ENCODE measurements at regions not wholly inside any gene's neighbourhood (a gene's known extent, or its start where the extent isn't known, plus 50 kb on each side); places are given as distances from the start of the nearest gene placed in this dataset.

DNA sequence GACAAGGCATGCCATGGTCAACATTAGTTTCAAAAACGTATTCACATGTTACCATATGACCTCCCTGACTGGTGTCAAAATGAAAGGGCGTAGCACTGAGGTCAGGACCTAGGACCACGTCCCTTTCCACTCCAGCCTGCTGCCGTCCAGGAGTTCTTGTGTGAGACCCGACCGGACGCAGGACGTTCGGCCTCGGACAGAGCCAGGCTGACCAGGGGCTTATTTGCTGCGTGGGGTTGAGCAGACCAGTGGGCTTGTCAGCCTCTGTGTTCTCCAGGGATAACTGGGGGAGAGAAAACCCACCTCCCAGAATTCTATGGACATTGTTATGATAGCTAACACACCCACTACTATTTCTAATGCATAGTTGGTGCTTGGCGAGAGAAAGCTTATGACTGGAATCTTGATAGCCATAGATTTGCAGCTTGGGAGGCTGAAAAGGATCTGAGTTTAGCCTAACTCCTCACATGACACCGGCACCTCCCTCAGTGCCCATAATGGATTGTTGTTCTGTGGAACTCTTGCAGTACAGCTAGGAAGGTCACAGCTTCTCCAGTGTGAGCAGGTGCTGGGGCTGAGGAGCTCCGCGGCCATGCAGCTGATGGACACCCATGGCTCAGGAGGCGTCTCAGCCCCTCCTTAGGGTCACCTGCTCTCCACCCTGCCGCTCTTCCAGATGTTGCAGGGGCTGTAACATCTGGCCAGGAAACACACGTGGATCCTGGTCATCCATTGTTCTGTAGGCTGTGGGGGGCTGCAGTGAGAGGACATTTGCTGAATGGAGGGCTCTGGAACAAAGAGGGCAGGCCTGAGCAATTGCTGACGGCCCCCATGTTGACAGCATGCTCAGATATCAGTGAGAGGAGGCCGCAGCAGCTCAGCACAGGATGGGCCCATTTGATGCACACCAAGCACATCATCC lies 368.4 kb downstream of the IRX2 start:
- TF ChIP-seq POLR2AphosphoS5 (IDR thresholded peaks at IDR 0.05) (no peak), POLR2A (IDR thresholded peaks at IDR 0.05) (no peak)
- TF ChIP-seq, protein P1, sequence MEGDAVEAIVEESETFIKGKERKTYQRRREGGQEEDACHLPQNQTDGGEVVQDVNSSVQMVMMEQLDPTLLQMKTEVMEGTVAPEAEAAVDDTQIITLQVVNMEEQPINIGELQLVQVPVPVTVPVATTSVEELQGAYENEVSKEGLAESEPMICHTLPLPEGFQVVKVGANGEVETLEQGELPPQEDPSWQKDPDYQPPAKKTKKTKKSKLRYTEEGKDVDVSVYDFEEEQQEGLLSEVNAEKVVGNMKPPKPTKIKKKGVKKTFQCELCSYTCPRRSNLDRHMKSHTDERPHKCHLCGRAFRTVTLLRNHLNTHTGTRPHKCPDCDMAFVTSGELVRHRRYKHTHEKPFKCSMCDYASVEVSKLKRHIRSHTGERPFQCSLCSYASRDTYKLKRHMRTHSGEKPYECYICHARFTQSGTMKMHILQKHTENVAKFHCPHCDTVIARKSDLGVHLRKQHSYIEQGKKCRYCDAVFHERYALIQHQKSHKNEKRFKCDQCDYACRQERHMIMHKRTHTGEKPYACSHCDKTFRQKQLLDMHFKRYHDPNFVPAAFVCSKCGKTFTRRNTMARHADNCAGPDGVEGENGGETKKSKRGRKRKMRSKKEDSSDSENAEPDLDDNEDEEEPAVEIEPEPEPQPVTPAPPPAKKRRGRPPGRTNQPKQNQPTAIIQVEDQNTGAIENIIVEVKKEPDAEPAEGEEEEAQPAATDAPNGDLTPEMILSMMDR (IDR thresholded peaks at IDR 0.05 in 8 of 11, conservative IDR thresholded peaks at IDR 0.05 in 3 of 11): no peak
- peak; percentile 62 for DNase-seq
- 71 to 79% (median 75%) methylated on average over 18 to 20 of the region's 20 CpGs for WGBS, 5 donors
- Histone ChIP-seq H3K27ac (no peak overlapping the region), H3K9me3 (no peaks in the 10 kb centered on the region), H3K4me1 (no peaks in the 10 kb centered on the region), H3K27me3 (replicated peaks in 1 of 7) (peaks cover 0 to 5% (median 0%) of the 10 kb centered on the region in 7 donors), H3K4me3 (no peak overlapping the region), H3K36me3 (no peaks in the 10 kb centered on the region)
- intact Hi-C loops (cut with DNase I; ENCODE audit: low total_unique reads): no loop called here

DNA sequence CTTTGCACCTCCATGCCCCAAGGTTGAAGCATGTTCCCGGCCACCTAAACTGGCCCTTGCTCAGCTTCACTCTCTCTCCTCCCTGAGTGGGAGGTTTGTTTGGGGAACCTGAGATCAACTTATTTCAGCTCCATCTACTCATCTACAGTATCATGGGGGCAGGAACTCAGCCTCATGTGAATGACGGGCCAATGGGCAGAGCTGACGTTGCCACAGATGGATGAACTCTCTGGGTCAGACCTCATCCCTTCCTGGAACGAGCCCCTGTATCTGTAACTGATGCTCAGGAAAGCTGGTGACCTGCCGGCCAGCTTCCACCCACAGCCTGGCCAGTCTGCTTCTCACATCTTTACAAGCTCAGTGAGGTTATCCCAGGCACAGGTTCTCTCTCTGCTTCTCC lies 369.6 kb downstream of the IRX2 start:
- no peaks in the 10 kb centered on the region for H3K36me3 ChIP-seq
- intact Hi-C loops (cut with DNase I; ENCODE audit: low total_unique reads): no loop called here
- TF ChIP-seq, protein P1 (IDR thresholded peaks at IDR 0.05 in 8 of 11, conservative IDR thresholded peaks at IDR 0.05 in 3 of 11): no peak
- TF ChIP-seq POLR2A (IDR thresholded peaks at IDR 0.05) (no peak), POLR2AphosphoS5 (IDR thresholded peaks at IDR 0.05) (no peak)
- DNase-seq: no peak
- H3K27me3 ChIP-seq (replicated peaks in 1 of 7): peaks cover 0 to 5% (median 0%) of the 10 kb centered on the region in 7 donors
- no peaks in the 10 kb centered on the region for H3K9me3 ChIP-seq
- H3K4me3 ChIP-seq: no peak overlapping the region
- 83 to 94% (median 88%) methylated on average over 5 of the region's 5 CpGs for WGBS, 5 donors
- no peak overlapping the region for H3K27ac ChIP-seq
- H3K4me1 ChIP-seq: no peaks in the 10 kb centered on the region

DNA sequence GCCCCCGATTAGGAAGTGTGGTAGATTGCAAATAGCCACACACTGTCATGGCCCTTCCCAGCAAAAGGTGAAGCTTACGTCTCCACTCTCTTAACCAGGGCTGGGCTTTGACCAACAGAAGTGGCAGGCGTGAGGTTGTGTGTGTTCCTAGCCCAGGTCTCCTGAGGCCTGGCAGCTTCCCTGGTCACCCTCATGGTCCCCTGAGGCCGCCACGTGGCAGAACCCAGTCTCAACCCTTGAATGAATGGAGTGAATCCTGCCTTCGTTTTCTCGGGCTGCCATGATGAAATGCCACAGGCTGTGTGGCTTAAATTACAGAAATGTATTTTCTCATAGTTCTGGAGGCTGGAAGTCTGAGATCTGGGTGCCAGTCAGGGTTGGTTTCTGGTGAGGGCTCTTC lies 370.4 kb downstream of the IRX2 start:
- Histone ChIP-seq H3K36me3 (no peaks in the 10 kb centered on the region), H3K4me3 (no peak overlapping the region), H3K4me1 (no peaks in the 10 kb centered on the region), H3K9me3 (no peaks in the 10 kb centered on the region), H3K27ac (no peak overlapping the region), H3K27me3 (replicated peaks in 1 of 7) (peaks cover 0 to 5% (median 0%) of the 10 kb centered on the region in 7 donors)
- TF ChIP-seq, protein P1 (IDR thresholded peaks at IDR 0.05 in 8 of 11, conservative IDR thresholded peaks at IDR 0.05 in 3 of 11): no peak
- TF ChIP-seq POLR2AphosphoS5 (IDR thresholded peaks at IDR 0.05) (no peak), POLR2A (IDR thresholded peaks at IDR 0.05) (no peak)
- intact Hi-C loops (cut with DNase I; ENCODE audit: low total_unique reads): no loop called here
- 75 to 87% (median 84%) methylated on average over 7 of the region's 7 CpGs for WGBS, 5 donors
- peak; percentile 50 for DNase-seq

DNA sequence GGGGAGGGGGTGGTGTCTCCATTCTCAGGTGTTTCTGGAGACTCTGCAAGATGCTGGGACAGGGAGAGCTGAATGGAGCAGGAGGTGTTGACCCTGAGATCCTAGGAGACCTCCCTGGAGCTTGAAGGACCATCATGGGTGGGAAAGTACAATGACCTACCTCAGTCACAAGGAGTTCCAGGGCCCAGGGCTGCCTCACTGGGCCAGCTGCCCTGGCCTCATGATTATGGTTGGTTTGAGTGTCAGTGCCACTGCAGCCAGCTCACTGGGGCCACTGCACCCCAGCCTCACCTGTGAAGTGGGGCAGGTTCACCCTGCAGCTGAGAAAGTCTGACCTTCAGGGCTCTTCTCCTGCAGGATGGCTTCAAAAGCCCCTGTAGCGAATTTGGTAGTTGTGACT lies 372.5 kb downstream of the IRX2 start:
- Histone ChIP-seq H3K27me3 (replicated peaks in 1 of 7) (peaks cover 0 to 5% (median 0%) of the 10 kb centered on the region in 7 donors), H3K9me3 (peaks cover 0 to 2% (median 0%) of the 10 kb centered on the region in 8 donors), H3K36me3 (no peaks in the 10 kb centered on the region), H3K27ac (no peak overlapping the region), H3K4me3 (no peak overlapping the region), H3K4me1 (no peaks in the 10 kb centered on the region)
- intact Hi-C loops (cut with DNase I; ENCODE audit: low total_unique reads): no loop called here
- TF ChIP-seq POLR2A (IDR thresholded peaks at IDR 0.05): no peak
- TF ChIP-seq, protein P1 (IDR thresholded peaks at IDR 0.05 in 8 of 11, conservative IDR thresholded peaks at IDR 0.05 in 3 of 11): no peak
- no peak for TF ChIP-seq POLR2AphosphoS5 (IDR thresholded peaks at IDR 0.05)
- WGBS, 5 donors: 29 to 57% (median 41%) methylated on average over 1 of the region's 1 CpG
- peak; percentile 45 for DNase-seq

All from spleen (tissue), 11 donors.